Fibroblast of skin of left biceps (primary cell): ENCODE measurements at regions not wholly inside any gene's neighbourhood (a gene's known extent, or its start where the extent isn't known, plus 50 kb on each side); places are given as distances from the start of the nearest gene placed in this dataset.

ENCODE experiments used
- DNase-seq, 2 experiments: peaks; one replicate each; pipeline ENCODE4 v3.0.0-alpha.2; 2013; ENCODE audit warnings: low read depth in 2 of 2

DNA sequence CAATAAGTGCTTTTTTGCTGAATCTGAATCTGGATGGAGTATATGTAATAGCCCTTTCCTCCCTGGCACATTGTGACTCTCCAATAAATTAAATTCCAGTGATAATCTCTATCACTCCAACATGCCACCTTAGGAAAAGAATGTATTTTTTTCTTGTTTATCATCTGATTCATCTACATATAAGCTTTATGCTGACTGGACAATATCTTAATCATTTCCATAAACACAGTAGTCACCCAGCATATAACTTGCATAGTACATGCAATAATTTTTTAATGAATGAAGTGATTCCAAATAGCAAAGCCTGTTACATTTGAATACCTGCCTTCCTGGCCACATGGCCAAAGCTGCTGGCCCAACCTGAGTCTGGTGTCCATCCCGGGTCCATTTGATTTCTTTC lies 477.6 kb upstream of the USP24 start:
- no peak for DNase-seq

- no peak for DNase-seq
Measured at GRCh38 chr1:55690366-55690765, 475.2 kb upstream of the USP24 start.

- no peak for DNase-seq
Measured at GRCh38 chr1:55689800-55690199, 474.6 kb upstream of the USP24 start.

- DNase-seq = no peak
Measured at GRCh38 chr1:55685560-55685959, 470.4 kb upstream of the USP24 start.

GRCh38 chr1:55684131-55684650 lies 469.0 kb upstream of the USP24 start:
- no peak for DNase-seq

DNA sequence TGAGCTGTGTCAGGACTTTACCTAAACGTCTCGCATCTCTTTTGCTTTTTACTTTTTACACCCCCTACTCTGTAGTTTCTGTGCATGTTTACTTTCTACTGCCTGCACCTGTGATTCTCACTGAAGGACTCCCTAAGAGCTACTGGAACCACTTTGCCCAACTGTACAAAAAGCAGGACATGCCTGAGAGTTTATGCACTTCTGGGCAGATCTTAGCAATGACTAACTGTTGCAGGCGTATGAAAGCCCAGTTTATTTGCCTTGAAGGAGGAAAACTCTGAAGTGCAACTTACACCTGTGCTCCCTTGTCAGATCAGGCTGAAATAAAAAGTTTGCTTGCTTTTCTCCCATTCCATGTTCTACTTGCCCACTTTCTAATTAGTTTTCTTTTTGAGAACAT lies 467.0 kb upstream of the USP24 start:
- DNase-seq = no peak

DNA sequence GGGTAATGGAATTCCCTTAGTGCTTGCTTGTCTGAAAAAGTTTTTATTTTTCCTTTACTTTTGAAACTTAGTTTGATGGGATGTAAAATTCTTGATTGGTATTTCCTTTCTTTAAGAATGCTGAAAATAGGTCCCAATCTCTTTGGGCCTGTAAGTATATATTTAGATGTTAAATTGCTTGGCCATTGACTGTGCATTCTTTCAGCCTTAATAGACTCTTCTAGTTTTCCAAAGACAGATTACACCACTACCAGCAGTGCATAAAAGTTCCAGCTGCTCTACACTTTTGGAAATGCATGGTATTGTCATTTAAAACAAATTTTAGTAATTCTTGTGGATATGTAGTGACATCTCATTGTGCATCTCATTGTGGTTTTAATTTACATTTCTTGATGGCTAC lies 464.8 kb upstream of the USP24 start:
- DNase-seq = peak; percentile 69 to 72

- no peak for DNase-seq
Measured at GRCh38 chr1:55673416-55673815, 458.3 kb upstream of the USP24 start.

DNA sequence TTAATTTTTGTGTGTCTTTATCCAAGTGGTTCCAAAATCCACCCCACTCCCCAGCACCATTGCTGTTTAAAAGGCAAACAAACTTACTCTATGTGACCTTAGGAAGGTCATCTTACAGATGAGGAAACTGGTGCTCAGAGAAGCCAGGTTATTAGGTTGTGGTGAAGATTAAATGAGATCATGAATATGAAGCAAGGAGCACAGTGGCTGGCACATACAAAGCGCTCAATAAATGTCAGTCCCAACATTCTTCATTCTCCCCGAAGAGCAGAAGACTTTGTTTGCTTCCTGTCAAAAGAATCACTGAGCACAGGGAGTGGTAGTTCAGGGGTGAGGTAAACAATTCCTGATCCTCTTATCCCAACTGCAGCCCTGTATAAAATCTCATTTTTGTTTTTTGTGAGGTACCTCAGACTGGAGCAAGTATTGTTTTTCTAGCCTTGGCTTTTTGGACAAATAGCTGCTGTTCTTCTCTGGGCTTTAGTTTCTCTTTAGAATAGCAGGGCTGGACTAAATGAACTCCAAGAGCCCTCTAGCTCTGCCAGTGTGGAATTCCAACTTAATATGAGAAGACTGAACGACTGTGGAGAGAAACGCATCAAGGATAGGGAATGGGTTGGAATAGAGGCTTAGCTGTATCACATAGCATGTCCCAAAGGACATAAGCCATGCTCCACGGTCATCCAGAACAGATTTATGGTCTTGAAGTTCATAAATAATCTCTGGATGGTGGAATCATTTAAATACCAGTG lies 455.3 kb upstream of the USP24 start:
- DNase-seq = no peak

DNA sequence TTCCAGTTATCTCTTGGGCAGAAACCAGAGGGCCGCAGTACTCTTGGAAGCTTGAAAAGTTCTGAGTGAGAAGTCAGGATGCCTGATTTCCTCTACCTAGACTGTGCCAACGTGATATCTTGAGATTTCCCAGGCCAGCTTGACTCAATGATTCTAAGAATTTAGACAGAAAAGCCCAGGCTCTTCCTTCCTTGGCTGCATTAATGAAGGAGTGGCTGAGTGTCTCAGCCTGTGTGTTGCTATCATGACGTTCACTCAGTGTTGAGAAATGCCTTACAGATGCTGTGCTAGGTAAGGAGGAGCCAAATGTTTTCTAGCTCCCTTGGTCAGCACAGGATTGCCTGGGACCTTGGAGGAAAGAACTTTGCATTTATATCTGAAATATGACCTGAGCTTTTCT lies 454.1 kb upstream of the USP24 start:
- no peak for DNase-seq

GRCh38 chr1:55662875-55663274 lies 447.7 kb upstream of the USP24 start:
- no peak for DNase-seq

DNA sequence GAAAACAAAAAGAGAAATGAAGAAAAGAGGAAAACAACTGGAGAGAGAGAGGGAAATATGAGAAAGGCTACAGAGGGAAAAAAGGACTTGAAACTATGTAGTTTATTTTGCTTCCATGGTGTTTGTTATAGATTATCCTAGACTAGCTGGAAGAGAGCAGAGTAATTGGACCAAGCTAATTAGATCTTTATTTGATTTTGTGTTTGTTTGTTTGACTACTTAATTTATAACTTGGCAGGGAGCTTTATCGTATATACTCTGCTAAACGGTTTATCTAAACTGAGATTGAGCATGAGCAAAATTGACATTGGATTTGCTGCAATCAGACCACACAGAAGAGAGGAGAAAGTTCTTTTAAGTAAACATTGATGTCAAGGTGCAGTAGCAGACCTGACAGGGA lies 443.8 kb upstream of the USP24 start:
- DNase-seq = no peak

GRCh38 chr1:55654750-55655149 lies 439.6 kb upstream of the USP24 start:
- no peak for DNase-seq

GRCh38 chr1:55654171-55654570 lies 439.0 kb upstream of the USP24 start:
- DNase-seq = no peak

DNA sequence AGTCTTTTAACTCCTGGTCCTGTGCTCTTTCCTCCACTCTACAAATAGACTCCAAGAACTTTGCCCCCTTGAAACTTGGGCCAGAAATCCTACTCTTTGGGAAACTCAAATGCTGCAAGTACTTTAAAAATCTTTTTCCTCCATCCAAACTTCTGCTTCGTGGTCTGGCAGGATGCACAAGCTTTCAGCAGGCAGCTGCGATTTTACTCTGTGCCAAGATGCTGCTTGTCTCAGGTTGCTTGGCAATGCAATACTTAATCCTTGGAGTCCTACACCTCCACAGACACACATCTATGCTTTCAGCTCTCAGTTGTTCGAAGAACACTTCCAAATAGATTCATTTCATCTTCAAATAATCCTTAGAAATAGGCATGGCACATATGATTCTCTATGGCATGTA lies 435.3 kb upstream of the USP24 start:
- no peak for DNase-seq

DNA sequence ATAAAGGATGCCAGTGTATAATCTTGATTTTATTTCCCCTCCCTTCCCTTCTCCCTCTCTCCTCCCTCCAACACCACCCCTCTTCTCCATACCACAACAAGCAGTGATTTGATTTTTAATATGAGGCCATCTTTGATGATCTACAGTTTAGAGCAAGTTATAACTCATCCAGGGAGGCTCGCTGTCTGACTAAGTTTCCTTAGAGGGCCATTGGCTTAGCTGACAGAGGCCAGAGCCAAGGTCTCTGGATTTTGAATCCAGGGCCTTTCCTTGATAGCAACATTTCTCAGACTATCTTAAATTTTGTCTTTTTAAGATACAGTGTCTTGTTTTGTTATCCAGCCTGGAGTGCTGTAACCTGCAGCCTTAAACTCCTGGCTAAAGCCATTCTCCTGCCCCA lies 431.0 kb upstream of the USP24 start:
- DNase-seq = no peak

DNA sequence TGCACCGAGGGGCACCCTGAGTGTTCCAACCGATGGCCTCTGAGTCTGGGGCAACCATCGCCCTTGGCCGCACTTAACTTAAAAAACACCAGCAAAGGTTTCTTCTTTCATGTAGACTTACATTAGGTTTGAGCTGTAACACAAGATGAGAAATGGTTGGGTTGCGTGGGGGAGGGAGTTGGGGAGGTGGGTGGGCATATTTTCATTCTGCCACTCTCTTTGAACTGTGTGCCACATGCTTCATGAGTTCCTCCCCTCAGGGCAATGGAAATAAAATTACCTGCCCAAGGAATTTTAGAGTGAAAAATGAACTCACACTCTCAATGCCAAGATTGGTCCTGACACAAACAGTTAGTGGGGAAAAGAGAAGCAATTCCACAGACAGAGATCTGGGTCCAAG lies 430.1 kb upstream of the USP24 start:
- DNase-seq = no peak

DNA sequence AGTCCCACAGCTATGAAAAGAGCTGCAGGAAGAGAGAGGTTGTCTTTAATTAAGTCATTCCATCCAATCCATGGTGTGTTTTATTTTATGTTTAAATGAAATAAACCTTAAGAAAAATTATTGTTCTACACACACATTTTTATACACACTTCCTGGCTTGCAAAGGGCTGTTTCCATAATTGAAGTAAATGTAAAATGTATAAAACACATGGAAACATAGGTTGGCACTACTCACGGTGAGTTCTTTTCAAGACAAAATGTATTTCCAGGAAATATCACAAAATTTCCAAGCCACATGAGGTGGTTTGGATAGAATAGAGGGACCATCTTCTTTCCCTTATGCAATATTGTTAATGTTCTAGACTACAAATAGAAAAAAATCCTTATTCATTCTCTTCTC lies 426.8 kb upstream of the USP24 start:
- DNase-seq = no peak

GRCh38 chr1:55640708-55641473 lies 425.7 kb upstream of the USP24 start:
- peak in 1 of 2 experiments; percentile 36 for DNase-seq

DNA sequence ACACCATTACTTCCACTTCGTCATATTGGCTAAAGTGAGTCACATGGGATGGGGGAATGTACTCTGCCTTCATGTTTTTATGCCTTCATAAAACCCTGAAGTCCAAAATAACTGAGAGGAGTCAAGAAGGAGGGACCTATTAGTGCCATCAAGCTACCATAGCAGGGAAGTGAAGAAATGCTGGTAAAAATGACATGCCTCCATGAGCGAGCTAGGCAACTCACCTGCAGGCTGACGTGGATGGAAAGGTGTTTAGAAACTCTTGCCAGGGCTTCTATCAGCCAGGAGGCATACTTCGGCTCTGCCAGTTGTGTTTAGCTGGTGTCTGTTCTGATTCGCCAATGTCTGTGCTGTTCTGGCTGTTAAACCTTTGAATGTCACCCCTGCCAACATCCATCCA lies 424.4 kb upstream of the USP24 start:
- no peak for DNase-seq

- DNase-seq = no peak
Measured at GRCh38 chr1:55639051-55639450, 423.9 kb upstream of the USP24 start.

DNA sequence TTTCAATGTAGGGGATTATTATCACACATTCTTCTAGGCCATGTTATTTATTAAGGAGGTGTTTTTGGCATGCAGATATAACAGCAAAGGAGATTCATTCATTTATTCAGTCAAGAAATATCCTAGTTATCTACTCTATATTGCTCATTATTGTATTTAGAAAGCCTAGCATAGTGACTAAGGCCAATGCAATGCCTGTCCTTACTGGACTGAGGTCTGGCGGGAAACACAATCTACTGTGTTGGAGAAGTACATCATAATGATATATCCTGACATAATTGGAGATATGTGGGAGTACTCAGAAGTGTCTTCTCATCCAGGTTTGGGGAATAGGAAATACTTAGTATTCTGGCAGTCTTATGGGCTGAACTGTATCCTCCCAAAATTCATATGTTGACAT lies 421.5 kb upstream of the USP24 start:
- no peak for DNase-seq

GRCh38 chr1:55635856-55636255 lies 420.7 kb upstream of the USP24 start:
- DNase-seq = no peak
